ENCODE measurements at regions not wholly inside any gene's neighbourhood (a gene's known extent, or its start where the extent isn't known, plus 50 kb on each side); places are given as distances from the start of the nearest gene placed in this dataset.

- no peaks in the 10 kb centered on the region for H4K20me1 ChIP-seq (ENCODE audit: insufficient read depth, low read length)
- ChIA-PET POLR2A (interaction anchor here (0.7 kb wide), 1 partner anchor 1132 kb away, joined by 3 read pairs; no protein-coding TSS in a partner anchor), CTCF (ENCODE audit: unreplicated experiment) (no interaction called here)
- no peak overlapping the region for H3K4me3 ChIP-seq (ENCODE audit: low read depth, low read length, poor library complexity, severe bottlenecking)
- no peaks in the 10 kb centered on the region for H3K4me1 ChIP-seq (ENCODE audit: insufficient read depth, low read length, poor library complexity, severe bottlenecking)
- H3K4me2 ChIP-seq (ENCODE audit: low read length) = no peak overlapping the region
- no peak for DNase-seq (ENCODE audit: low spot score)
- intact Hi-C loops (cut with micrococcal nuclease; ENCODE audit: unreplicated experiment) = no loop called here
- BruUV-seq (replicated peaks) = no TSS peak
- H3K36me3 ChIP-seq (ENCODE audit: insufficient read depth, low read length) = no peaks in the 10 kb centered on the region
- H3K9me2 ChIP-seq (ENCODE audit: insufficient read depth, low read length) = no peaks in the 10 kb centered on the region
- H3K79me2 ChIP-seq (ENCODE audit: insufficient read depth, low read depth, low read length) = no peaks in the 10 kb centered on the region
- TF ChIP-seq, protein P1, sequence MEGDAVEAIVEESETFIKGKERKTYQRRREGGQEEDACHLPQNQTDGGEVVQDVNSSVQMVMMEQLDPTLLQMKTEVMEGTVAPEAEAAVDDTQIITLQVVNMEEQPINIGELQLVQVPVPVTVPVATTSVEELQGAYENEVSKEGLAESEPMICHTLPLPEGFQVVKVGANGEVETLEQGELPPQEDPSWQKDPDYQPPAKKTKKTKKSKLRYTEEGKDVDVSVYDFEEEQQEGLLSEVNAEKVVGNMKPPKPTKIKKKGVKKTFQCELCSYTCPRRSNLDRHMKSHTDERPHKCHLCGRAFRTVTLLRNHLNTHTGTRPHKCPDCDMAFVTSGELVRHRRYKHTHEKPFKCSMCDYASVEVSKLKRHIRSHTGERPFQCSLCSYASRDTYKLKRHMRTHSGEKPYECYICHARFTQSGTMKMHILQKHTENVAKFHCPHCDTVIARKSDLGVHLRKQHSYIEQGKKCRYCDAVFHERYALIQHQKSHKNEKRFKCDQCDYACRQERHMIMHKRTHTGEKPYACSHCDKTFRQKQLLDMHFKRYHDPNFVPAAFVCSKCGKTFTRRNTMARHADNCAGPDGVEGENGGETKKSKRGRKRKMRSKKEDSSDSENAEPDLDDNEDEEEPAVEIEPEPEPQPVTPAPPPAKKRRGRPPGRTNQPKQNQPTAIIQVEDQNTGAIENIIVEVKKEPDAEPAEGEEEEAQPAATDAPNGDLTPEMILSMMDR (conservative IDR thresholded peaks at IDR 0.05; ENCODE audit: low read length) = no peak
- TF ChIP-seq EZH2phosphoT487 (IDR thresholded peaks at IDR 0.05; ENCODE audit: borderline replicate concordance, low read depth, low read length) = no peak
- H3K27ac ChIP-seq (ENCODE audit: low read depth, low read length, poor library complexity, severe bottlenecking) = no peak overlapping the region
- H2AFZ ChIP-seq (ENCODE audit: low read length) = no peak overlapping the region
- H3K9me3 ChIP-seq (ENCODE audit: low read length) = no peaks in the 10 kb centered on the region
These were observed 64.4 kb upstream of the TPM1 start for GRCh38 chr15:62977952-62978811.

DNA sequence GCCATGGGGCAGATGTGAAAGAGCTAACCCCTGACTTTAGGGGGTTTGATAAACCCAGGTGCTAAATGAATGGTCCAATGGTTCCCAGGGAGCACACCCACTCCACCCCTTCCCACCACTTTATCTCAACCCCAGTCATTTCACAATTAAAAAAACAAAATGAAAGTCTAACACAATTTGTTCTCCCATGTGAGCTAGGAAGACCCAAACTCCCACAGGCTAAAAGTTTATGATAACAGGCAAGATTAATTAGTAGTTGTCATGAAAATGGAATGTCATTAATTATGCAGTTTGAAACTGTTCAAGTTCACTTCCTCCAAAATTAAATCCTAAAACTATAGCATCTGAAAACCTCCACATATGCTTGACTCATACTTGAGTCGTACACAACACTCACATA lies 63.3 kb upstream of the TPM1 start:
- Histone ChIP-seq H3K79me2 (ENCODE audit: insufficient read depth, low read depth, low read length) (no peaks in the 10 kb centered on the region), H3K9me3 (ENCODE audit: low read length) (no peaks in the 10 kb centered on the region), H3K4me1 (ENCODE audit: insufficient read depth, low read length, poor library complexity, severe bottlenecking) (no peaks in the 10 kb centered on the region), H3K9me2 (ENCODE audit: insufficient read depth, low read length) (no peaks in the 10 kb centered on the region), H4K20me1 (ENCODE audit: insufficient read depth, low read length) (no peaks in the 10 kb centered on the region), H3K4me2 (ENCODE audit: low read length) (no peak overlapping the region), H3K4me3 (ENCODE audit: low read depth, low read length, poor library complexity, severe bottlenecking) (no peak overlapping the region), H3K36me3 (ENCODE audit: insufficient read depth, low read length) (no peaks in the 10 kb centered on the region), H3K27ac (ENCODE audit: low read depth, low read length, poor library complexity, severe bottlenecking) (no peak overlapping the region), H2AFZ (ENCODE audit: low read length) (no peak overlapping the region)
- intact Hi-C loops (cut with micrococcal nuclease; ENCODE audit: unreplicated experiment) = no loop called here
- ChIA-PET POLR2A (no interaction called here), CTCF (ENCODE audit: unreplicated experiment) (no interaction called here)
- no peak for DNase-seq (ENCODE audit: low spot score)
- no peak for TF ChIP-seq EZH2phosphoT487 (IDR thresholded peaks at IDR 0.05; ENCODE audit: borderline replicate concordance, low read depth, low read length)
- TF ChIP-seq, protein P1 (conservative IDR thresholded peaks at IDR 0.05; ENCODE audit: low read length) = no peak
- BruUV-seq (replicated peaks) = no TSS peak

DNA sequence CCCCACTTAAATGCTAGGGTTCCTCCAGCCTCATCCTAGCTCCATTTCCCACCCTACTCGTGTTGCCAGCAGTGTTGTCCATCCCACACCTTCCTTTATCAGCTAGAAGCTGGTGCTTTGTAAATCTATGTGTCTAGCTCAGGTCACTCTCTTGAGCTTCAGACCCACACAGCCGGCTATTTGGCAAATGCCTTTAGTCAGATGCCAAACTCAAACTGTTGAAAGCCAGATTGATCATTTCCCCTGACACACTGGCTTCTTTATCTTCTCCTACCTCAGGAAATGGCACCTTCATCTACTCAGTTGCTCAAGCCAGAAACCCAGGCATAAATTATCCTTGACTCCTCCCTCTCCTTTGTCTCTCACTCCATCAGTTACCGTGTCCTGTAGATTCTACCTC lies 61.5 kb upstream of the TPM1 start:
- H3K4me2 ChIP-seq (ENCODE audit: low read length) = no peak overlapping the region
- TF ChIP-seq EZH2phosphoT487 (IDR thresholded peaks at IDR 0.05; ENCODE audit: borderline replicate concordance, low read depth, low read length) = no peak
- TF ChIP-seq, protein P1 (conservative IDR thresholded peaks at IDR 0.05; ENCODE audit: low read length) = no peak
- ChIA-PET POLR2A (no interaction called here), CTCF (ENCODE audit: unreplicated experiment) (no interaction called here)
- no peaks in the 10 kb centered on the region for H3K9me3 ChIP-seq (ENCODE audit: low read length)
- no peaks in the 10 kb centered on the region for H3K4me1 ChIP-seq (ENCODE audit: insufficient read depth, low read length, poor library complexity, severe bottlenecking)
- no peaks in the 10 kb centered on the region for H3K9me2 ChIP-seq (ENCODE audit: insufficient read depth, low read length)
- no TSS peak for BruUV-seq (replicated peaks)
- no peaks in the 10 kb centered on the region for H3K79me2 ChIP-seq (ENCODE audit: insufficient read depth, low read depth, low read length)
- DNase-seq (ENCODE audit: low spot score) = no peak
- H3K27ac ChIP-seq (ENCODE audit: low read depth, low read length, poor library complexity, severe bottlenecking) = no peak overlapping the region
- H3K36me3 ChIP-seq (ENCODE audit: insufficient read depth, low read length) = no peaks in the 10 kb centered on the region
- H4K20me1 ChIP-seq (ENCODE audit: insufficient read depth, low read length) = no peaks in the 10 kb centered on the region
- H3K4me3 ChIP-seq (ENCODE audit: low read depth, low read length, poor library complexity, severe bottlenecking) = no peak overlapping the region
- intact Hi-C loops (cut with micrococcal nuclease; ENCODE audit: unreplicated experiment) = no loop called here
- H2AFZ ChIP-seq (ENCODE audit: low read length) = no peak overlapping the region
